ENCODE measurements at regions not wholly inside any gene's neighbourhood (a gene's known extent, or its start where the extent isn't known, plus 50 kb on each side); places are given as distances from the start of the nearest gene placed in this dataset.
"Not testable (repeated sequence)": the region's sequence is repeated elsewhere in the genome, so short reads cannot be mapped to it uniquely, and the experiment has no call there.

DNA sequence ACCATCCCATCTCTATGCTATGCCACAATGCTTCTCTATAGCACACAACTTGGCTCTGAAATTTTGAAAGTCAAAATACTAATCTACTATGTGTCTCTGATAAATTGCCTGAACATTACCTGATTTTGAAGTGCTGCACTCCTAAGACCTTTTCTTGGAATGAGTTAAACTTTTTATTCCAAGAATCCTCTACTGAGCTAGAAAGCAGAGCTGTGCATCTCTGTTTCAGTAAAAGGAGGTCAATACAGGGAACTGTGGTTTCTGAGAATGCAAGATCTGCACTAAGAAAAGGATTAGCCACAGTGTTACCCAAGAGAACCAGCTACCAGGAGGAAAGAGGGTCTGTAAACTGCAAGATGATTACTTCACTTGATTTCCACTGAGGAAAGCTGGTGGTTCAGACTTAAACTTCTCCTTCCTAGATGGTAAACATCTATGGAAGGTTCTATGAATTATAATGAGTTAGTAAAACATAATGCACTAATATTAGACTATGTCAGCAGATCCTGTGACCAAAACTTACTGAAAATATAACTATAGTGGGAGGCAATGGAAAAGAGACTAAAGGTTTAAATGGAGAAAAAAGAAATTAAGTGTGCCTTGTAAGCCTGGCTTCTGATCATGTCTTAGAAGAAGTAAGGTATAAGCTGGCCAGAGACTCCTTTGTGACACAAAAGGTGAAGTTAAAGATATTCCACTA, 588.0 kb upstream of the DEFB115 start:
- H2AFZ ChIP-seq (ENCODE audit: low read depth, low read length); H3K4me2 ChIP-seq (ENCODE audit: insufficient read depth, low read length); H3K9ac ChIP-seq (replicated peaks; ENCODE audit: extremely low read depth, insufficient read depth, low read length); H3K4me3 ChIP-seq (replicated peaks in 1 of 3; ENCODE audit: insufficient read depth in 1 of 3, low read depth in 1 of 3, low read length in 3 of 3); POLR2A ChIA-PET; FAIRE-seq; dilution Hi-C loops (cut with MboI; ENCODE audit: extremely low pct_ligation_motif_present, low sequenced_read_pairs); H3K27me3 ChIP-seq (ENCODE audit: control insufficient read depth in 2 of 2, insufficient read depth in 2 of 2, low read length in 2 of 2); H4K20me1 ChIP-seq (replicated peaks; ENCODE audit: control insufficient read depth, extremely low read depth, insufficient read depth, low read length); BruUV-seq (replicated peaks); H3K79me2 ChIP-seq (ENCODE audit: control insufficient read depth, insufficient read depth, low read length); H3K36me3 ChIP-seq (ENCODE audit: control insufficient read depth in 2 of 2, extremely low read depth in 1 of 2, insufficient read depth in 2 of 2, low read length in 2 of 2); CTCF ChIA-PET; H3K27ac ChIP-seq (ENCODE audit: insufficient read depth, low read depth, low read length); intact Hi-C loops (cut with micrococcal nuclease); H3K9me3 ChIP-seq (replicated peaks; ENCODE audit: control insufficient read depth, insufficient read depth, low read length); H3K4me1 ChIP-seq (ENCODE audit: control insufficient read depth, extremely low read depth, insufficient read depth, low read length); H3K9me1 ChIP-seq (replicated peaks; ENCODE audit: control insufficient read depth, extremely low read depth, insufficient read depth, low read length); DNase-seq (ENCODE audit: low read depth, low spot score): not testable (repeated sequence)

DNA sequence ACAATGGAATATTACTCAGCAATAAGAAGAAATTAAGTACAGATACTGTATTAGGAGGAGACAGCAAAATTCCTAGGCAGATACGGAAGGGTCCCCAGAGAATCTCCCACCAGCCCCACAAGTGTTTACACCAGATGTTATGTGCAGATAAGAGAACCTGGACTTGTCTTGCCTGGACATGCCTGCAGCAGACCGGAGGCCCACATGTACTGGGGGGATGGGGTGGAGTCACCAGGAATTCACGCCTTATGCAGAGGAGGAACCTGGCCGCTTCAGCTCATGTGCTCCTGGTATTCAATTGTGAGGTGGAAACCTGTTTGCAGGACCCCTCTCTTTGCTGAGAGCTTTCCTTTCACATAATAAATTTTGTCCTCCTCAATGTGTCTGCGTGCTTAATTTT, 586.3 kb upstream of the DEFB115 start:
- CTCF ChIA-PET; H3K79me2 ChIP-seq (ENCODE audit: control insufficient read depth, insufficient read depth, low read length); H3K4me1 ChIP-seq (ENCODE audit: control insufficient read depth, extremely low read depth, insufficient read depth, low read length); H3K4me3 ChIP-seq (replicated peaks in 1 of 3; ENCODE audit: insufficient read depth in 1 of 3, low read depth in 1 of 3, low read length in 3 of 3); H3K27me3 ChIP-seq (ENCODE audit: control insufficient read depth in 2 of 2, insufficient read depth in 2 of 2, low read length in 2 of 2); POLR2A ChIA-PET; H3K9ac ChIP-seq (replicated peaks; ENCODE audit: extremely low read depth, insufficient read depth, low read length); H3K27ac ChIP-seq (ENCODE audit: insufficient read depth, low read depth, low read length); FAIRE-seq; H2AFZ ChIP-seq (ENCODE audit: low read depth, low read length); H3K9me1 ChIP-seq (replicated peaks; ENCODE audit: control insufficient read depth, extremely low read depth, insufficient read depth, low read length); intact Hi-C loops (cut with micrococcal nuclease); H3K4me2 ChIP-seq (ENCODE audit: insufficient read depth, low read length); H4K20me1 ChIP-seq (replicated peaks; ENCODE audit: control insufficient read depth, extremely low read depth, insufficient read depth, low read length); H3K36me3 ChIP-seq (ENCODE audit: control insufficient read depth in 2 of 2, extremely low read depth in 1 of 2, insufficient read depth in 2 of 2, low read length in 2 of 2); DNase-seq (ENCODE audit: low read depth, low spot score); dilution Hi-C loops (cut with MboI; ENCODE audit: extremely low pct_ligation_motif_present, low sequenced_read_pairs); BruUV-seq (replicated peaks); H3K9me3 ChIP-seq (replicated peaks; ENCODE audit: control insufficient read depth, insufficient read depth, low read length): not testable (repeated sequence)

DNA sequence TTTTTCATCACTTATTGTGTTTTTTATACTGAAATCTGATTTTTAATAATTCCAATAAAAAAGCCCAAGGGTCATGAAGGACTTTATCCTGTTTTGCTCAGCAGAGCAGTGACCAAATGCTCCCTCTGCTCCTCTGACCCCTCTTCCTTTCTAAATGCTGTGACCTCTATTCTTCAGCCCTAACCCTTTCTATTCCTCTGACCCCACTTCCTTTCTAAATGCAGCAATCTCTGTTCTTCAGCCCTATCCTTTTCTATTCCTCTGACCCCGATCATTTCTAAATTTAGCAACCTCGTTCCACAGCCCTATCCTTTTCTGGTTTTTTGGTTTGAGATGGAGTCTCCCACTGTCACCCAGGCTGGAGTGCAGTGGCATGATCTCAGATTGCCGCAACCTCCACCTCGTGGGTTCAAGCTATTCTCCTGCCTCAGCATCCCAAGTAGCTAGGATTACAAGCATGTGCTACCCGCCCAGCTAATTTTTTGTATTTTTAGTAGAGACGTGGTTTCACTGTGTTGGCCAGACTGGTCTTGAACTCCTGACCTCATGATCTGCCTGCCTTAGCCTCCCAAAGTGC, 581.4 kb upstream of the DEFB115 start:
- BruUV-seq (replicated peaks); H3K9me3 ChIP-seq (replicated peaks; ENCODE audit: control insufficient read depth, insufficient read depth, low read length); H3K4me1 ChIP-seq (ENCODE audit: control insufficient read depth, extremely low read depth, insufficient read depth, low read length); H3K4me2 ChIP-seq (ENCODE audit: insufficient read depth, low read length); H2AFZ ChIP-seq (ENCODE audit: low read depth, low read length); H3K27ac ChIP-seq (ENCODE audit: insufficient read depth, low read depth, low read length); H4K20me1 ChIP-seq (replicated peaks; ENCODE audit: control insufficient read depth, extremely low read depth, insufficient read depth, low read length); FAIRE-seq; H3K36me3 ChIP-seq (ENCODE audit: control insufficient read depth in 2 of 2, extremely low read depth in 1 of 2, insufficient read depth in 2 of 2, low read length in 2 of 2); H3K79me2 ChIP-seq (ENCODE audit: control insufficient read depth, insufficient read depth, low read length); H3K4me3 ChIP-seq (replicated peaks in 1 of 3; ENCODE audit: insufficient read depth in 1 of 3, low read depth in 1 of 3, low read length in 3 of 3); intact Hi-C loops (cut with micrococcal nuclease); H3K9ac ChIP-seq (replicated peaks; ENCODE audit: extremely low read depth, insufficient read depth, low read length); dilution Hi-C loops (cut with MboI; ENCODE audit: extremely low pct_ligation_motif_present, low sequenced_read_pairs); DNase-seq (ENCODE audit: low read depth, low spot score); POLR2A ChIA-PET; H3K9me1 ChIP-seq (replicated peaks; ENCODE audit: control insufficient read depth, extremely low read depth, insufficient read depth, low read length); H3K27me3 ChIP-seq (ENCODE audit: control insufficient read depth in 2 of 2, insufficient read depth in 2 of 2, low read length in 2 of 2); CTCF ChIA-PET: not testable (repeated sequence)

DNA sequence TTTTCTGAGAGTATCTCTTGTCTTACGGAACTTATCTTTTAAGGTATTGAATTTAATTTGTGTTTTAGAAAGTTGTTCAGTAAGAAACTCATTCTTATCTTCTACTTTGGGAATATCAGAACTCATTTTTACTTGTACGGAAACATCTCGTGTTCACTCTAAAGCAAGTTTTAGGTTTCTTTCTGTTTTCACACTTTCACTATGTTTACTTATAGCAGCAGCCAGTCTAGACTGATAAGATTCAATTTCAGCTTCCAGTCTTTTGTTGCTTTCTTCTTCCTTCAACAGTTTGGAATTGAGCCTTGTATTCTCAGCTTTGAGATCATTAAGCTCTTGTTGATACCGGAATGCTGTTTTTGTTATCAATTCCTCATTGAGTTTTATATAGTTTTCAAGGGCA, 575.2 kb upstream of the DEFB115 start:
- H3K9me3 ChIP-seq (replicated peaks; ENCODE audit: control insufficient read depth, insufficient read depth, low read length); H3K4me2 ChIP-seq (ENCODE audit: insufficient read depth, low read length); H4K20me1 ChIP-seq (replicated peaks; ENCODE audit: control insufficient read depth, extremely low read depth, insufficient read depth, low read length); intact Hi-C loops (cut with micrococcal nuclease); BruUV-seq (replicated peaks); DNase-seq (ENCODE audit: low read depth, low spot score); H3K9me1 ChIP-seq (replicated peaks; ENCODE audit: control insufficient read depth, extremely low read depth, insufficient read depth, low read length); FAIRE-seq; H3K27me3 ChIP-seq (ENCODE audit: control insufficient read depth in 2 of 2, insufficient read depth in 2 of 2, low read length in 2 of 2); H3K9ac ChIP-seq (replicated peaks; ENCODE audit: extremely low read depth, insufficient read depth, low read length); CTCF ChIA-PET; dilution Hi-C loops (cut with MboI; ENCODE audit: extremely low pct_ligation_motif_present, low sequenced_read_pairs); POLR2A ChIA-PET; H3K4me1 ChIP-seq (ENCODE audit: control insufficient read depth, extremely low read depth, insufficient read depth, low read length); H3K79me2 ChIP-seq (ENCODE audit: control insufficient read depth, insufficient read depth, low read length); H3K27ac ChIP-seq (ENCODE audit: insufficient read depth, low read depth, low read length); H3K36me3 ChIP-seq (ENCODE audit: control insufficient read depth in 2 of 2, extremely low read depth in 1 of 2, insufficient read depth in 2 of 2, low read length in 2 of 2); H3K4me3 ChIP-seq (replicated peaks in 1 of 3; ENCODE audit: insufficient read depth in 1 of 3, low read depth in 1 of 3, low read length in 3 of 3); H2AFZ ChIP-seq (ENCODE audit: low read depth, low read length): not testable (repeated sequence)

Measured in endothelial cell of umbilical vein (primary cell).